ENCODE measurements at regions not wholly inside any gene's neighbourhood (a gene's known extent, or its start where the extent isn't known, plus 50 kb on each side); places are given as distances from the start of the nearest gene placed in this dataset.
A peak's percentile ranks its signal among the peaks of the same experiment; 100 is the strongest.

DNA sequence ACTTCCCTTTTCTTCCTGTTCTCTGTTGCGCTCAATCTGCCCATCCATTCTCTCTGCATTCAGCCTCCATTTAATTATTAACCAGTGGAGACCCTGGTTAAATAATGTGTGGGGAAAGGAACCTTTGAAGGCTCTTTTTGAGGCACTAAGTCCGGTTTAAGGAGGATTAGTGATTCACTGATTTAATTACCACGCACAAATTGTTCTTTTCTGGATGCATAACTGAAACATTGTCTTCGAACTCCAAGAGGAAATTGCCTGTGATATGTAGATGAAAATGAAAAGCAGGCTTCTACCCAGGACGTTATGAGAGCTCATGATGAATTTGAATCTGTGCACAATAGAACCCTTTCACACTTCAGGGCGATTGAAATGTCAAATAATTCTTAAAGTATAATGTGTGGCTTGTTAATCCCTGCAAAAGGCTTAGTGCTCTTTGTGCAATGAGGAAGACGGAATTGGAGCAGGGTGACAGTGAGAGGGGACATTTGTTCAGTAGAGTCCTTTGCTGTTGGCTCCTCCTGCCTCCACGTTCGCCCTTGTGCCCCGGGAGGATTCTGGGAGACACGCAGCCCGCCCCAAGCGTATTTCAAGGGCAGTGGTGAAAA, 51.1 kb upstream of the ZNF236 start:
- no peak for DNase-seq

DNA sequence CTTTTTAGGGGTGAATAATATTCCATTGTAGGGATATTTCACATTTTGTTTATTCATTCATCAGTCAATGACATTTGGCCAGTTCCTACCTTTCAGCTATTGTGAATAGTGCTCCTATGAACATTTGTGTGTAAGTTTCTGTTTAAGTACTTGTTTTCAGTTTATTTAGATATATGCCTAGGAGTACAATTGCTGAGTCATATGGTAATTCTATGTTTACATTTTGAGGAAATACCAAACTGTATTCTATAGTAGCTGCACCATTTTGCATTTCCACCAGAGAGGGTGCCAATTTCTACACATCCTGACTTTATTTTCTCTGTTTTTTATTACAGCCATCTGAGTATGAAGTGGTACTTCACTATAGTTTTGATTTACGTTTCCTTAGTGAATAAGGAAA, 54.4 kb upstream of the ZNF236 start:
- DNase-seq, result no peak

DNA sequence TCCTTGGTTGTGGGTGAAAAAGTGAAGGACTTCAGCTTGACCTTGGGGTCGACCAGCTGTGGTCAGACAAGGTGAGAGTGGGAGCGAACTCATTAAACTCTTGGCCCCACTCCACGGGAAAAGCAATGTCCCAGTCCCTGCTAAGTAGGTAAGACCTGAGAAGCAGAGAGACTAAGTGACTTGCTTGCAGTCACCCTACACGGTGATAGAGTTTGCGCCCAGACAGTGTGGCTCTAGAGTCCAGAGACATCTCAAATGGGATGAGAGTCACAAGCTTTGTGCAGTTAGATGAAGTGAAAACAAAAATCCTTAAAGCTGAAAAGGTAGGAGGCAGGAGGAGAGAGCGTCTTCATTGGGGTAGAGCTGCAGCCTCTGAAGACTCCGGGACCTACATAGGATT, 55.9 kb upstream of the ZNF236 start:
- DNase-seq, result no peak

DNA sequence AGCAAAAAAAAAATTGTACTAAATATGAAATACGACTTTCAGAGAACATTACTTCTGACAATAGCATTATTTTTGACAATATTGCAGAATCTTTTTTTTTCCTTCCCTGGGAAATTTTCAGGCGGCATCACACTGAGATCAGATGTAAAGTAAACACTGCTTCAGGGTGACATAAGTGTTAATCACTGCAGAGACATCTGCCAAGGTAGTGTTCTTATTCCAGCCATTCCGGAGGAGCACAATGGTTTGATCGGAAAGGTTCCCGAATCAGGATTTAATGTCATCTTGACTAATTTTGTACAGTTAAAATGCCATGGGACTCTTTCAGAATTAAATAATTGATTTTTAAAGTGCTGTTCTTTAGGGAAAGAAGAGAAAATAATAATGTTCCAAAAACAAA, 56.7 kb upstream of the ZNF236 start:
- no peak for DNase-seq

DNA sequence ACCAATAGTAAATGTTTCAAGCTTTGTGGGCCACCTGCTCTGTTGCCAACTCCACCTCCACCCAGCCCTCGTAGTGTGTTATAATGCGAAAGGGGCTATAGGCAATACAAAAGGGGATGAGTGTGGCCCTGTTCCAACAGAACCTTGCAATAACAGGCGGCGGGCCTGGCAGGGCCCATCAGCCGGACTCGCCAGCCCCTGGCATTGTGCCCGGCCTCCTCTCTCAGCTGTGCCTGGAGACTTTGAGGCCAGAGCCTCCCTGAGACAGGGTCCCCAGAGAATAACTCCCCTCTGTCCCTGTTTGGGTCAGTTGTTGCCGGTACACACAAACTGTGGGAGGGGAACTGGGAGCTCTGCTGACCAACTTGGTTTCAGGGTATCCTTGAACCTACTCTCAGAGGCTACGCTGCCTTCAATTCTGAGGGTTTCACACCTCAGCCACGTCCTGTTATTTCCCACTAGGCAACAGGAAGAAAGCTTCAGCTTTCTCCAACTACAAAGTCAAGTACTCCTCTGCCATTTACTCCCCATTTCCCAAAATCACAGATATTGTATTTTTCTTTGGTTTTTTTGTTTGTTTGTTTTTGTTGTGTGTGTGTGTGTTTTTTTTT, 58.0 kb upstream of the ZNF236 start:
- no peak for DNase-seq

DNA sequence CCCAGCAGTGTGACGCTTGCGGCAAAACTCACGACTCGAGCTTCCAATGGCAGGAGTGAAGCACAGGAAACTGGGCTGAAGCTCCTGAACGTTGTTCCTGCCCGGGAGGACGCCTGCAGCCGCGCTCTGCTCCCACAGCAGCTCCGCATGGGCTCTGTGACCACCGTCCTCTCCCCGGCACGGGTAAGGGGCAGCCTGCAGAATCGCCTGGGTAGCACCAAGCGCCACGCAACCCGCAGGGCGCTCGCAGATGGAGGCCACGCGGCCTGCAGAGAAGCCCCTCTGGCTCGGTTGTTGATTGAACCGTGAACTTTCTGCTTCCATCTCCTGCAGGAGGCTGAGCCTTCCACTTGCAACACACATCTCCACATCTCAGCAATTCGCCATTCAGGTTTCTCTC, 63.3 kb upstream of the ZNF236 start:
- DNase-seq, result peak in 1 of 3 donors; percentile 30

DNA sequence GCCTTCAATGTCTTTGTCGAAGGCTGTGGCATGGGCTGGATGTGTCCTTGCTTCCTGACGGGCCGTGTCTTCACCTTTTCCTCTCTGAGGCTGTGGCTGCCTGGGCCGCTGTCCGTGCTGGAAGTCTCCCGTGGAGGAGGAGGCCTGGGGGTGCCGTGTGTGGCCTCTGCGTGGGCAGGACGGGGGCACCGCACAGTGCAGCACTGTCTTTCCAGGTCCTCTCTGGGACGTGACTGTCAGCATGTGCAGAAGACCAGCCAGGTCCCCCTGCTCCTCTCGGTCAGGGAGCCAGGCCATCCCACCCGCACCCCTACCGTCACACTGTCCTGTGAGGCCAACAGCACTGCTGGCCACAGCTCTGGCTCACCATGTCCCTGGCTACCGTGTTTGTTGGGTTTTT, 64.4 kb upstream of the ZNF236 start:
- DNase-seq, result no peak

DNA sequence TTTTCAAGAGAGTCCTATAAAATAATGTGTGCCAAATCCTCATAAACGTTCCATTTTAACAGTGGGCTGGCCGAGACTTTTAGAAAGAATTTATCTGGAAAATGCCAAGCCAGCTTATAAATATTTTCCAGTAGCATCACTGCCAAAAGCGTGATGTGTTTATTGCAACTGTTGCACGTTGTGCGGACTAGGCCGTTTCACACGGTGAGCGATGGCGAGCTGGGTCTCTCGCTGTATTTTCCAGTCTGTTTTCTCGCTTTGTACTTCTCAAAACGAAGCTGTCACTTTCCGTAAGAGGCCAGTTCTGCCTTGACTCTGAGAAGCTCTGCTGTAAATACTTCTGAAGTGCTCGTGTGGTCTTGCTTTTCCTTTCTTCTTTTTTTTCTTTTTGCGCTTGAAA, 65.0 kb upstream of the ZNF236 start:
- DNase-seq, result peak; percentile 17 to 81 (median 51)

DNA sequence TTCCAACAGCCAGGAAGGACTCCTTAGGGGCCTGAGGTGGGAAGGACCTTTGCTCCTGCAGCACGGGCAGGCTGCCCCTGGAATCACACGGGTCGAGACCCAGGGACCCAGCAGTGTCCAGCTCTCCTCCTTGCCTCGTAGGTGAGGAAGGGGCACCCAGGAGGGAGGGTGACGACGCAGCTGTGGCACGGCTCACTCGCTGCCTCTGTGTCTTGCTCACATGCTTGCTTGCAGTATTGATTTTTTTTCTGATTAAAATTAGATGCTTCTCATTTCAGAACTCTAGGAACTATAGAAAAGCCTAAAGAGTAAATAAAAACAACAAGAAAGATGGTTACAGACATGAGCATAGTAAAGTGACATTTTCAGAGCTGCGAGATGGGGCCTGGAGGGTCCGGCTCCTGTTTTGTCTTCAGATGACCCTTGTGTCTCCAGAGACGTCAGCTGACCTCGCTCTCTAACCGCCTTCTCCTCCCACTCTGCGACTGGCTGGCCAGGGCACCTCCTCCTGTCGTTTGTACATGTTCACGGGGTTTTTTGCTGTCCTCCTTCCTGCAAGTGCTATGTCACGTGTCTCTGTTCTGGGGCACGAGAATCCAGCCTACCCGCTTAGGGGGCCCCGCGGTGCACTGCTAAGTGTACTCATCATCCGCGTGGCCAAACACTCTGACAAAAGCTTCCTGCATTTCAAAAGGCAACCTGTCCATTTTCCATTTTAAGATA, 65.7 kb upstream of the ZNF236 start:
- DNase-seq, result peak in 2 of 3 donors; percentile 8 to 53

DNA sequence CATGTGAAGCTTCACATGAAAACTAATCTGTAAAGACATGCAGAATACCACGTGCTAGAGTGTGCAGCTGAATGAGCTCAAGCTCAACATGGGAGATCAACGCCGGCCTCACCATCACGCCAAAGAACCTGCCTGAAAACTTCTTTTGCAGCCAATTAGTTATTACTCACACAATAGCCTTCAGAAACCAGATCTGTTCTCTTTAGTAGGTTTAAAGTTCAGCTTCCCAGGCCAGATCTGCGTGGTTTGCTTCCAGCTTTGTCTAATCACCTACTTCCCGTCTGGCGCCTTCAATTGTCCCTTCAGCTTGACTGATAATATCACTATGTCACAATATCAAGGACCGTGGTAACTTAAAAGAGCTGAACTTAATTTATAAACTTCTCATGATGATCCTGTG, 68.0 kb upstream of the ZNF236 start:
- DNase-seq, result no peak

DNA sequence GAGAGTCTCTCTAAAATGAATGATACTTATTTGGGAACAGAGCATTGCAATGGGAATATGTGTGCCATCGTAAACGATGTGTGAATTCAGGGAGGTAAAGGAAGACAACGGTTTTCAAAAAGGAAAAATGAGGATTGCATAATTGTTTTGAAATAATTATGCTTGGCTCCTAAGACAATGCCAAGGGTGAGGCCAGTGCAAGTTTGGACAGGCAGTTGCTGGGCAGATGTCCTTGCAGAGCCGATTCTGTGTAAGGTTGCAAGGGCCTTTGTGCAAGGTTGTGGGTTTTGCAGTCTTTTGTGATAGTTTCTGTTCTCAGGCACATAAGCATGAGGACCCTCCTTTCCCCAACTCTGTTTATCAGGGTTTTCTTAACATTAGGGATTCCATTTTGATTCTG, 70.0 kb upstream of the ZNF236 start:
- DNase-seq, result no peak

DNA sequence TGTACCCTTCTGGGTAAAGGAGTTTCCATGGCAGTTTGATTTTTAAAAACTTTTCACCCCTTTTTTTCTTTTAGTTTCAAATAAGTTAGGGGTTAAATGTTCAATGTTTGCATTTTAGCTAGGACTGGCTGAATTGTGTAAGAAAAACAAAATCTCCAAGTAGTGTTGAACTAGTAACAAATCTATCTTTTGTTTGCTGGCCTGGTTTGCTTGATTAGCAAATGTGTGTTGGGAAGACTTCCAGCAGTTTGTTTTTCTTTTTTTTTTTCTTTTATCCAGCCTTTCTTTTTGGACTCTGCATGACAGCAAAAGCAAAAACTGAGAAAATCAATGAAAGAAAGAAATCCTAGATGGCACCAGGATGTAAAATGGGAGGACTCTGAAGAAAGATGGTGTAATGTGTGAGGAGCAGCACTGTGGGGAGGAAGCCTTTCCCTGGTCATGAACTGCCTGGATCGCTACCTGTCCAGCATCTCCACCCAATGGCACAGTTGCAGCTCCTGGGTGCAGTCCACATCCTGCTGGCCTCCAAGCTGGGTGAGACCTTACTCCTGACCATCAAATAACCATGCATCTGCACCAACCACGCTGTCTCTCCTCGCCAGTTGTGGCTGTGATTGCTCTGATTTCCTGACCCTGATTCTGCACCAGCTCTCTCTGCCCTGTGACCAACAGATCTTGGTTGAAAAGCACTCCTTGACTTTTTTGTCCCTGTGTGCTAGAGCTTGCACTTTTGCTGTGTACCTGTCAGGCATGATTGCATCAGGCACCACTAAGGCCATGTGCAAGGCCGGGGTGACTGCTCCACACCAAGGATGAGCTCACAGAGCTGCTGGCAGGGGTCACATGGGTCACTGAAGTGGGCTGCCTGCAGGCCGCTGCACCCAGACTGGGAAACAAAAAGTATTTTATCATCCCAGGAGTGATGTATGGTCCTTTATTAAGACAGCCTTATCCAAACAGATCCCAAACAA, 71.2 kb upstream of the ZNF236 start:
- no peak for DNase-seq

DNA sequence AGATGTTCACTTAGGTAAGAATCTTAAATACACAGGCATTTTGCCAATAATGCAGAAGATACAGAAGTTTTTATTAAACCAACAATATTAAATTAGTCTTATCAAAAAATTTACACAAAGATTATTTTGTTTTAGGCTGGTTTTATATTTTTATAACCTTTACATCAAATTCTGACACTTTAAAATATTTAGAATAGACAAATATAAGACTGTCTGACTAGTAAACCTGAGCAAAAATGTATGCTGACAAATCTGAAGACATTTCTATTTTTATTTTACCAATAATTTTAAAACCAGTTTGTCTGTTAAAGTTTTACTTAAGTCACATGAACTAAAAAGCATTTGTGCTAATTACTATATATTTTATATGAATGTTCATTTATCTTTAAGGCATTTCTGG, 72.1 kb upstream of the ZNF236 start:
- DNase-seq, result no peak

DNA sequence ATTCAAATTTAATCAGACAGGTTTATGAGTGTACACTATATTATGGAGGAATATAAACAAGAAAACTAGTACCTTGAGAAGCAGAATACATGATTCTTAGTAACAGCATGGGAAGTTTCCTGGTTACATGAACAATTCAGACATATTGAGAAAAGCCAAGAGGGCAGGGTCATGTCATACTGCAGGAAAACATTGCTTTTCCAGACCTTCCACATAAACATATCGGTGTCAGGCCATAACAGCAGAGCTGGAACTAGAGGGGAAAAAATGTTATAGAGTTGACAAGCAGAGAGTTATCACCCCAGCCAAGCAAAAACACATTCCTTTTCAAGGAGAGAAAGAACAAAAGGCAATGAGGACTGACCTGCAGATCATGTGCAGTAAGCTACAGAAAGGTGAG, 74.7 kb upstream of the ZNF236 start:
- DNase-seq, result no peak

DNA sequence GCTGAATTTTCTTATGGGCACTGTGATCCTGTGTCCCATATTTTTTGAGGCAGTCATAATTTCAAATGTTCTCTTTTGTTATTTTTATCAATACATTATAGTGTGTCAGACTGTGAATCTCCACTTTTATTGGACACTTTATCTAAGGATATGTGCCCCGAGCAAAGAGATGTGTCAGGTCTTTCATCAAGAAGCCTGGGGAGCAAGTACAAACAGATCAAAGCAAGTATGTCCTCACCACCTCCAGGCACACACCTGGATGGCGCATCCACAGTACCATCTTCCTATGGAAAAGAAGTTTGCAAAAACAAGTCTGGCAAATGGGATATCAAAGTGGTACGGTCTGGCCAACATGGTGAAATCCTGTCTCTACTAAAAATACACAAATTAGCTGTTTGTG, 81.0 kb upstream of the ZNF236 start:
- DNase-seq, result no peak

DNA sequence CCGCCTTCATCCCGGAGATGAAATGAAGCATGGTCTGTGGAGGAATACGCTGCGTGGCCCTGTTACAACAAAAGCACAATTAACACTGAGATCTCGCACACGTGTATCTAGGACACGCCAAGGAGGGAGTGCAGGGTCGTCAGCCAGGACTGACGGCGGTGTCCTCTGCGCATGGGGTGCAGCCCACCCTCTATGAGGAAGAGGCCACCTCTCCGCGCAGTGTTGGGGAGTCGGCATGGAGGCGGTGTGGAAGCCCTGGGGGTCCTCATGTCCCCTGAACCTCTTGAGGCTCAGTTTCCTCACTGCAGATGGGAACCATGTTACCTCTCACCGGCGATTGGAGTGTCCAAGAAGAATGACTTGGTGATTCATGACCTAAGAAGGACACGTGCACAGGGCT, 86.0 kb upstream of the ZNF236 start:
- DNase-seq, result no peak

DNA sequence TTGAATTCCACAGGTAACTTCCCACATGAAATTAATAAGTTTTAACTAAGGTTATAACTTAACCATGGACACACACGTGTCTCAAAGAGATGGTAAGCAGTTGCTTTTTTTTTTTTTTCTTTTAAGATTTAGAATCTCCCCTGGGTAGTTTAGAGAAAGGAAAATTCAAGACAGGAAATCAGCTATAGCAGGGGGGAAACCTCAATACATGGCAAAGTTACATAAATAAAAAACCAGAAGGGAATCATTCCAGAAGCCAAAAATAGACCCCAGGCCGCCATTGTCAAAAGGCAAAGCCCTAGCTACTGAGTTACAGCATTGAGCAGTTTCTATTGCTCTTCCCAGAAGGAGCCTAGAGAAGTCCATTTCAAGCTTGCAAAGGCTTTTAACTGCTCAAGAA, 91.5 kb upstream of the ZNF236 start:
- no peak for DNase-seq

DNA sequence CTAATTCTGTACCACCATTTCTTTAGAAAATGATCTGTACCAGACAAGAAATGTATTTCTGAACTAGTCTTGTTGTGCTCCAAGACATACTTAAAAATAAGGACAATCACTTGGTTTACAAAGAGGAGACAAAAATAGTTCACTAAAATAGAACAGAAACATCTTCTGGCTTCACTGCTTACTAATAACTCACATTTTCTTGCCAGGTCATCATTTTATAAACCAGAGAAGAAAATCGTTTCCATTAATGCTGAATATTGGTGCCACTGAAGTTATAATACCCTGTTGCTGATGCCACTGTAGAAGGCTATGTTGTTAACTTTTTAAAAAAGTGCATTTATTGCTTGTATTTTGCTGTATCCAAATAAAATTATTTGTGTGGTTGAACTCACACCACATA, 94.8 kb upstream of the ZNF236 start:
- DNase-seq, result no peak

DNA sequence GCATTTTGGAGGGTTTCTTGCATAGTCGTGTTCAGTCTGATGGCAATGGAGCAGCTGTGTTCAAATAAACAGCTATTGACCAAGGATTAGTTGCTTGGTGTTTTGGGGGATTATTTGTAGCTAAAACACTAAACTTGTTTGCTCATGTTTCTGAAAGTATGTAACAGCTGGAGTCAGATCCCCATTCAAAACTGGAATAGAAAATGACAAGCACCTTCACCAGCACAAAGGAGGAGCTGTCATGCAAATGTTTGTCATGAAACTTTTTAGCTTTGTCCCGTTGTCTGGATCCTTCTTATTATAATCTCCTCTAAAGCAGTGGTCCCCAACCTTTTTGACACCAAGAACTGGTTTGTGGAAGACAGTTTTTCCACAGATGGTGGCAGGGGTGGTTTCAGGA, 96.9 kb upstream of the ZNF236 start:
- DNase-seq, result no peak

DNA sequence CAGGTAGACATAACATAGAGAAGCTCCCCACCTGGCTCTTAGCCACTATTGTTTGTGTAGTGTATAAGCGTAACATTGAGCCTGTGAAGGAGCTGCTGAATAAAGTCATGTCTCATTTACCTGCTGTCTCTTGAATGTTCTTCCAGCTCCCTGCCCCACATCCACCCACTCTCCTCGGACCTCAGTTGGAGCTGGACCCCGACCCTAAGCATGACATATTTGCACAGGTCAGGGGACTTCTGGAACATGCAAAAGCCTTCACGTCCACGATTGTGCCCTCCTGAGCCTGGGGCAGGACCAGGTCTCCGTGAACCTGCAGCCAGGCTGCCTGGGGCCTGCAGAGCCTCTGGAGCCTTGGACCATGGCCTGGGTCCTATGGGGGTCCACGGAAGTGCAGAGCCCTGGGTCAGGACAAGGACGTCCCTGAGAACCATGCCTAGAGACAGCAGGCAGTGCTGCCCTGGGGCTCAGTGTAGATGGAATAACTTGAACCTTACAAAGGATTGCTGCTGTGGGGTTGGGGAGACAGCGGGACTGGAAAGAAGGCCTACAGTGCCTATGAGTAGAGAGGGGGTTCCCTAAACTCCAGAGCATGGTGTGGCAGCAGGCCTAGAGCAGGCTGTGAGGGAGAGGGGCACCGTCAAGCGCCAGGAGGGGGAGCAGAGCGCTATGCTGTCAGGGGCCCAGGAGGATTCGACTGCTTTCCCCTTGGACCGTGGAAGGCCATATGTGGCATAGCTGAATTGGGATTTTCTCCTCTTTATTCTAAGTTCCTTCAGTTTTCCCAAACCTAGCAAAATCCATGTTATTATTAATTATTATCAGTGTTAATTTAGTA, 99.9 kb upstream of the ZNF236 start:
- DNase-seq, result no peak

DNA sequence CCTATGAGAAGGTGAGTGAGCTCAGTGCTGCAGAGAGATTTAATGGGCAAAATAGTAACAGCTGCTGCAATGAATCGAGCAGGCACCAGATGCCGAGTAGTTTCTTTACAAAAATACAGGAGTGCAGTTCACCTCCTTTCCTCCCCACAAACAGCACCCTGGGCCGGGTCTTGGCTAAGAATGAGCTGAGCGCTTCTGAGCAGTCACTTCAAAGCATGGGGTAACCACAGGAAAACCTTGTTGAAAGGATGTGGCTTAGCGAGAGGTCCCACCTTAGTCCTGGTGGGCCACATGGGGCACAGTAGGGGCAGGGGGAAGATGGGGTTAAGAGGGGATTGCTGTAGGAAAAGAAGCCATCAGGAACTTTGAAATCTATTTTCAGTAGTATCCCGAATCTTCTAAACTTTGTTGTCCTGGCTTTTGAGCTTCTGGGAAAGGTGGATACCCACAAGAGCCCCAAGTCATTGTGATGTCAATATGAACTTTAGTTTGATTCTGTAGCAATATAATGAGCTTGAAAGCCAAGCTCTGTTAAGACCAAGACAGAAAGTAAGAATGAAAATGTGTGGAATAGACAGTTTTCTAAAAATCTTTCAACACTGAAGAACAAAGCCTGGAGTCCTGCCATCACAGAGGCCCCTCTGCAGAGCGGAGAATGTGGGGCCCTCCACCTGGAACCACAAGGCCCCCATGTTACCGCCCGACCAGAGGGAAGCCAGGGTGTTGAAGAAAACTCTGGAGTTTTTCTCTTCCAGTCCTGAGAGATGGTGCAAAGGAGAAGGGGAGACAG, 101.0 kb upstream of the ZNF236 start:
- no peak for DNase-seq
